Caco-2 (cell line): ENCODE measurements at regions not wholly inside any gene's neighbourhood (a gene's known extent, or its start where the extent isn't known, plus 50 kb on each side); places are given as distances from the start of the nearest gene placed in this dataset.
A peak's percentile ranks its signal among the peaks of the same experiment; 100 is the strongest.

Experiments used
- BruUV-seq: library from RNA; stranded (reverse); fragments of 400-500 nt; replicated peaks from 2 replicates; lab custom pipeline; 2021; lab: Mats Ljungman, UMichigan
- CTCF ChIA-PET: fragments of 300-600 bp; sonication (Branson Sonifier 250); formaldehyde crosslinking; loops from one replicate; lab custom pipeline; 2022; ENCODE audit warnings: antibody characterized with exemption; lab: Charles Lee
- POLR2A ChIA-PET: fragments of 300-600 bp; sonication (Branson Sonifier 250); formaldehyde crosslinking; loops from one replicate; lab custom pipeline; 2022; ENCODE audit warnings: antibody characterized with exemption; lab: Charles Lee
- DNase-seq, 2 experiments: peaks; one replicate each; pipeline versions ENCODE4 v3.0.0 to v3.0.0-alpha.2; 2020 to 2022
- H3K27me3 ChIP-seq: replicated peaks from 2 replicates; pipeline ENCODE4 v1.6.0; 2011; ENCODE audit warnings: low read length; ENCODE audit not compliant: control insufficient read depth, insufficient read depth
- H3K36me3 ChIP-seq: 2 replicates; pipeline ENCODE4 v1.5.1; 2011; ENCODE audit warnings: low read length; ENCODE audit not compliant: control insufficient read depth, insufficient read depth
- H3K4me1 ChIP-seq: fragments of 250-450 bp; sonication (Bioruptor Pico); 2 replicates; pipeline ENCODE4 v1.5.1; 2020; ENCODE audit warnings: mild to moderate bottlenecking
- H3K4me3 ChIP-seq: 2 replicates; pipeline ENCODE4 v1.5.1; 2011; ENCODE audit warnings: low read depth, mild to moderate bottlenecking, control low read depth, low read length
- H3K9me3 ChIP-seq: fragments of 250-450 bp; sonication (Bioruptor Pico); 2 replicates; pipeline ENCODE4 v1.5.1; 2020; ENCODE audit warnings: mild to moderate bottlenecking, moderate library complexity
- H3K27ac Mint-ChIP-seq: one replicate; pipeline ENCODE4 v1.8.0; 2022; ENCODE audit warnings: mixed read lengths; ENCODE audit not compliant: unreplicated experiment
- H3K27me3 Mint-ChIP-seq: one replicate; pipeline ENCODE4 v1.8.0; 2022; ENCODE audit warnings: mixed read lengths; ENCODE audit not compliant: insufficient read depth, unreplicated experiment
- H3K36me3 Mint-ChIP-seq: one replicate; pipeline ENCODE4 v1.8.0; 2022; ENCODE audit warnings: mild to moderate bottlenecking, mixed read lengths; ENCODE audit not compliant: insufficient read depth, unreplicated experiment
- H3K4me1 Mint-ChIP-seq: one replicate; pipeline ENCODE4 v1.8.0; 2022; ENCODE audit warnings: low read depth, mixed read lengths; ENCODE audit not compliant: unreplicated experiment
- H3K4me3 Mint-ChIP-seq: one replicate; pipeline ENCODE4 v1.8.0; 2022; ENCODE audit warnings: mild to moderate bottlenecking, moderate library complexity, mixed read lengths; ENCODE audit not compliant: unreplicated experiment
- H3K9me3 Mint-ChIP-seq: one replicate; pipeline ENCODE4 v1.8.0; 2022; ENCODE audit warnings: mixed read lengths; ENCODE audit not compliant: unreplicated experiment
- intact Hi-C: fragments of 100-400 bp; cut with micrococcal nuclease; formaldehyde crosslinking; loops from one replicate; pipeline ENCODE4 v1.10.0; 2022; ENCODE audit not compliant: unreplicated experiment
- TF ChIP-seq, protein P1 (sequence below), 2 experiments: fragments of 200-600 bp in 1 of 2; IDR thresholded peaks; 1 replicate in 1 of 2; 2 replicates in 1 of 2; pipeline versions ENCODE4 v1.5.1 to v1.8.0; 2011 to 2022; ENCODE audit warnings: antibody characterized with exemption in 1 of 2, control low read depth in 1 of 2, inconsistent platforms in 1 of 2, low read depth in 1 of 2, low read length in 1 of 2, mild to moderate bottlenecking in 1 of 2, moderate library complexity in 1 of 2; ENCODE audit not compliant: insufficient read depth in 1 of 2, severe bottlenecking in 1 of 2, unreplicated experiment in 1 of 2

DNA sequence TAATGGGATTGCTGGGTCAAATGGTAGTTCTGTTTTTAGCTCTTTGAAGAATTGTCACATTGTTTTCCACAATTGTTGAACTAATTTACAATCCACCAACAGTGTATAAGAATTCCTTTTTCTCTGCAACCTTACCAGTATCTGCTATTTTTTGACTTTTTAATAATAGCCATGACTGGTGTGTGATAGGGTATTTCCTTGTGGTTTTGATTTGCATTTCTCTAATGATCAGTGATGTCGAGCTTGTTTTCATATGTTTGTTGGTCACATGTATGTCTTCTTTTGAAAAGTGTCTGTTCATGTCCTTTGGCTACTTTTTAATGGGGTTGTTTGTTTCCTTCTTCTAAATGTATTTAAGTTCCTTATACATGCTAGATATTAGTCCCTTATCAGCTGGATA, 322.3 kb downstream of the CDH2 start:
- ChIA-PET POLR2A (no interaction called here), CTCF (no interaction called here)
- DNase-seq: no peak
- no peak overlapping the region for H3K4me3 ChIP-seq
- TF ChIP-seq, protein P1, sequence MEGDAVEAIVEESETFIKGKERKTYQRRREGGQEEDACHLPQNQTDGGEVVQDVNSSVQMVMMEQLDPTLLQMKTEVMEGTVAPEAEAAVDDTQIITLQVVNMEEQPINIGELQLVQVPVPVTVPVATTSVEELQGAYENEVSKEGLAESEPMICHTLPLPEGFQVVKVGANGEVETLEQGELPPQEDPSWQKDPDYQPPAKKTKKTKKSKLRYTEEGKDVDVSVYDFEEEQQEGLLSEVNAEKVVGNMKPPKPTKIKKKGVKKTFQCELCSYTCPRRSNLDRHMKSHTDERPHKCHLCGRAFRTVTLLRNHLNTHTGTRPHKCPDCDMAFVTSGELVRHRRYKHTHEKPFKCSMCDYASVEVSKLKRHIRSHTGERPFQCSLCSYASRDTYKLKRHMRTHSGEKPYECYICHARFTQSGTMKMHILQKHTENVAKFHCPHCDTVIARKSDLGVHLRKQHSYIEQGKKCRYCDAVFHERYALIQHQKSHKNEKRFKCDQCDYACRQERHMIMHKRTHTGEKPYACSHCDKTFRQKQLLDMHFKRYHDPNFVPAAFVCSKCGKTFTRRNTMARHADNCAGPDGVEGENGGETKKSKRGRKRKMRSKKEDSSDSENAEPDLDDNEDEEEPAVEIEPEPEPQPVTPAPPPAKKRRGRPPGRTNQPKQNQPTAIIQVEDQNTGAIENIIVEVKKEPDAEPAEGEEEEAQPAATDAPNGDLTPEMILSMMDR (IDR thresholded peaks at IDR 0.05; ENCODE audit: insufficient read depth in 1 of 2, low read depth in 1 of 2, low read length in 1 of 2, severe bottlenecking in 1 of 2, unreplicated experiment in 1 of 2): no peak
- H3K27ac Mint-ChIP-seq: no peak overlapping the region
- no peaks in the 10 kb centered on the region for H3K36me3 Mint-ChIP-seq
- no peaks in the 10 kb centered on the region for H3K9me3 Mint-ChIP-seq
- BruUV-seq: no TSS peak
- intact Hi-C loops: no loop called here
- H3K4me1 ChIP-seq: no peaks in the 10 kb centered on the region
- H3K36me3 ChIP-seq: no peaks in the 10 kb centered on the region
- no peak overlapping the region for H3K4me3 Mint-ChIP-seq
- no peaks in the 10 kb centered on the region for H3K4me1 Mint-ChIP-seq
- H3K27me3 ChIP-seq: no peaks in the 10 kb centered on the region
- H3K9me3 ChIP-seq: no peaks in the 10 kb centered on the region
- H3K27me3 Mint-ChIP-seq: no peaks in the 10 kb centered on the region

- intact Hi-C loops: no loop called here
- no TSS peak for BruUV-seq
- peaks cover 12% of the 10 kb centered on the region; the same call in 1 of the 2 replicates for H3K4me1 ChIP-seq
- ChIA-PET POLR2A (no interaction called here), CTCF (no interaction called here)
- Mint-ChIP-seq H3K4me1 (peaks cover 14% of the 10 kb centered on the region), H3K9me3 (peaks cover 6% of the 10 kb centered on the region), H3K27ac (no peak overlapping the region), H3K27me3 (no peaks in the 10 kb centered on the region), H3K36me3 (no peaks in the 10 kb centered on the region), H3K4me3 (no peak overlapping the region)
- H3K36me3 ChIP-seq: no peaks in the 10 kb centered on the region
- TF ChIP-seq, protein P1 (IDR thresholded peaks at IDR 0.05; ENCODE audit: insufficient read depth in 1 of 2, low read depth in 1 of 2, low read length in 1 of 2, severe bottlenecking in 1 of 2, unreplicated experiment in 1 of 2): no peak
- no peak for DNase-seq
- H3K4me3 ChIP-seq: no peak overlapping the region
- no peaks in the 10 kb centered on the region for H3K27me3 ChIP-seq
- H3K9me3 ChIP-seq: no peaks in the 10 kb centered on the region
Observed at GRCh38 chr18:27848336-27848735, 328.6 kb downstream of the CDH2 start.

DNA sequence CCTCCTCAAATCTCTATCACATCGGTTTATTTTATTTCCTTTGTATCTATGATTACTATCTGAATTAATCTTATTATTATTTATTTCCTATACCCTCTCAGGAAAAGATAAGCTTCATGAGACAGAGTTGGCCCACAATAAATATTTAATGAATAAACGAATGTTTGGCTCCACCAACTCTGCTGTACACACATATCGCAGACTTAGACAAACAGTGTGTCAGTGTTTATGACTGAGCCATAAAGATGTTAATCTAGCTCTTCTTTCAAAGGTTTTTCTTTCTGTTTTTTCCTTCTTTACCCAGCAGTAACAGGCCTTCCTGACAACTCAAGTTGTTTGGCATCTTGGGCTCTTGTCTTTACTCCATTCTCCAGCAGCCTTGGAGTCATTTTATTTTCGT, 329.5 kb downstream of the CDH2 start:
- TF ChIP-seq, protein P1 (IDR thresholded peaks at IDR 0.05; ENCODE audit: insufficient read depth in 1 of 2, low read depth in 1 of 2, low read length in 1 of 2, severe bottlenecking in 1 of 2, unreplicated experiment in 1 of 2): no peak
- peak; percentile 16 to 32 for DNase-seq
- no peaks in the 10 kb centered on the region for H3K27me3 Mint-ChIP-seq
- peaks cover 6% of the 10 kb centered on the region for H3K9me3 Mint-ChIP-seq
- BruUV-seq: no TSS peak
- CTCF ChIA-PET: no interaction called here
- Histone ChIP-seq H3K4me1 (peaks cover 12% of the 10 kb centered on the region; the same call in 1 of the 2 replicates), H3K36me3 (no peaks in the 10 kb centered on the region), H3K27me3 (no peaks in the 10 kb centered on the region), H3K9me3 (no peaks in the 10 kb centered on the region), H3K4me3 (no peak overlapping the region)
- POLR2A ChIA-PET: no interaction called here
- no peaks in the 10 kb centered on the region for H3K36me3 Mint-ChIP-seq
- peak overlapping the region; percentile 87 for H3K27ac Mint-ChIP-seq
- H3K4me1 Mint-ChIP-seq: peaks cover 14% of the 10 kb centered on the region
- H3K4me3 Mint-ChIP-seq: no peak overlapping the region
- intact Hi-C loops: loop anchor here (1.0 to 2.0 kb wide), 3 partner anchors 24 to 231 kb away; no protein-coding TSS in a partner anchor
